H9 (cell line): ENCODE measurements at regions not wholly inside any gene's neighbourhood (a gene's known extent, or its start where the extent isn't known, plus 50 kb on each side); places are given as distances from the start of the nearest gene placed in this dataset.

ENCODE experiments used
- DNase-seq: peaks from one replicate; pipeline ENCODE4 v3.0.0-alpha.2; 2017
- H2AFZ ChIP-seq: one replicate; pipeline ENCODE4 v1.6.1; 2013; ENCODE audit warnings: mild to moderate bottlenecking, low read length, control low read depth, moderate library complexity
- H2AK5ac ChIP-seq: 2 replicates; pipeline ENCODE4 v1.6.1; 2013; ENCODE audit warnings: low read length, control low read depth, mixed read lengths; ENCODE audit not compliant: insufficient read length
- H2BK120ac ChIP-seq: one replicate; pipeline ENCODE4 v1.6.1; 2013; ENCODE audit warnings: low read depth, mild to moderate bottlenecking, low read length, control low read depth, inconsistent platforms; ENCODE audit not compliant: poor library complexity, severe bottlenecking
- H2BK12ac ChIP-seq: 2 replicates; pipeline ENCODE4 v1.6.1; 2013; ENCODE audit warnings: low read length, control low read depth, mixed read lengths, low read depth; ENCODE audit not compliant: insufficient read length
- H2BK15ac ChIP-seq: 2 replicates; pipeline ENCODE4 v1.6.1; 2013; ENCODE audit warnings: low read depth, low read length, control low read depth
- H2BK20ac ChIP-seq: one replicate; pipeline ENCODE4 v1.6.1; 2013; ENCODE audit warnings: low read depth, mild to moderate bottlenecking, low read length, control low read depth, inconsistent platforms; ENCODE audit not compliant: poor library complexity, severe bottlenecking
- H2BK5ac ChIP-seq: 2 replicates; pipeline ENCODE4 v1.6.1; 2013; ENCODE audit warnings: low read length, control low read depth, mixed read lengths; ENCODE audit not compliant: insufficient read length
- H3K14ac ChIP-seq: 2 replicates; pipeline ENCODE4 v1.6.1; 2013; ENCODE audit warnings: low read length, control low read depth; ENCODE audit not compliant: insufficient read depth
- H3K18ac ChIP-seq: 2 replicates; pipeline ENCODE4 v1.6.1; 2013; ENCODE audit warnings: low read depth, mild to moderate bottlenecking, mixed read lengths, low read length, control low read depth; ENCODE audit not compliant: insufficient read length
- H3K23ac ChIP-seq: 2 replicates; pipeline ENCODE4 v1.6.1; 2013; ENCODE audit warnings: low read length, control low read depth, mixed read lengths, low read depth; ENCODE audit not compliant: insufficient read length
- H3K23me2 ChIP-seq: 2 replicates; pipeline ENCODE4 v1.6.1; 2013; ENCODE audit warnings: low read depth, mild to moderate bottlenecking, mixed read lengths, low read length, control low read depth; ENCODE audit not compliant: insufficient read length, poor library complexity, severe bottlenecking
- H3K27ac ChIP-seq: 2 replicates; pipeline ENCODE4 v1.5.1; 2013; ENCODE audit warnings: low read length, control low read depth, mixed read lengths, low read depth; ENCODE audit not compliant: insufficient read length
- H3K27me3 ChIP-seq: 2 replicates; pipeline ENCODE4 v1.6.1; 2013; ENCODE audit warnings: low read length, control low read depth, inconsistent platforms; ENCODE audit not compliant: insufficient read depth
- H3K4ac ChIP-seq: 2 replicates; pipeline ENCODE4 v1.6.1; 2013; ENCODE audit warnings: low read depth, mild to moderate bottlenecking, control low read depth, inconsistent platforms, low read length, moderate library complexity
- H3K4me1 ChIP-seq: 2 replicates; pipeline ENCODE4 v1.6.1; 2013; ENCODE audit warnings: low read length, control low read depth, inconsistent platforms; ENCODE audit not compliant: insufficient read depth
- H3K4me2 ChIP-seq: 2 replicates; pipeline ENCODE4 v1.6.1; 2013; ENCODE audit warnings: low read length, control low read depth, mixed read lengths; ENCODE audit not compliant: insufficient read length, insufficient read depth
- H3K56ac ChIP-seq: 2 replicates; pipeline ENCODE4 v1.6.1; 2013; ENCODE audit warnings: low read depth, mild to moderate bottlenecking, mixed read lengths, low read length, control low read depth; ENCODE audit not compliant: insufficient read length
- H3K79me1 ChIP-seq: 2 replicates; pipeline ENCODE4 v1.6.1; 2013; ENCODE audit warnings: low read depth, mild to moderate bottlenecking, moderate library complexity, low read length, control low read depth, inconsistent platforms; ENCODE audit not compliant: insufficient read depth, poor library complexity, severe bottlenecking
- H3K79me2 ChIP-seq: 2 replicates; pipeline ENCODE4 v1.6.1; 2013; ENCODE audit warnings: low read length, control low read depth, inconsistent platforms; ENCODE audit not compliant: insufficient read depth
- H3K9ac ChIP-seq: 2 replicates; pipeline ENCODE4 v1.6.1; 2013; ENCODE audit warnings: low read length, control low read depth, mixed read lengths; ENCODE audit not compliant: insufficient read length; ENCODE audit errors: extremely low read depth
- H3K9me3 ChIP-seq: one replicate; pipeline ENCODE4 v1.6.1; 2013; ENCODE audit warnings: low read depth, low read length, inconsistent platforms; ENCODE audit not compliant: control insufficient read depth
- H3T11ph ChIP-seq: one replicate; pipeline ENCODE4 v1.6.1; 2013; ENCODE audit warnings: mild to moderate bottlenecking, low read length, control low read depth, inconsistent platforms
- H4K20me1 ChIP-seq: one replicate; pipeline ENCODE4 v1.6.1; 2013; ENCODE audit not compliant: control insufficient read depth, insufficient read length, insufficient read depth
- H4K5ac ChIP-seq: 2 replicates; pipeline ENCODE4 v1.6.1; 2013; ENCODE audit warnings: low read depth, mild to moderate bottlenecking, mixed read lengths, low read length, control low read depth; ENCODE audit not compliant: insufficient read length
- H4K8ac ChIP-seq: replicated peaks from 2 replicates; pipeline ENCODE4 v1.6.1; 2013; ENCODE audit warnings: low read length, control low read depth, mixed read lengths, low read depth; ENCODE audit not compliant: insufficient read length
- H4K91ac ChIP-seq: 2 replicates; pipeline ENCODE4 v1.6.1; 2013; ENCODE audit warnings: low read depth, mild to moderate bottlenecking, moderate library complexity, mixed read lengths, low read length, control low read depth; ENCODE audit not compliant: insufficient read length
- H3K27ac Mint-ChIP-seq, 3 experiments: 2 replicates in 2 of 3; 3 replicates in 1 of 3; pipeline ENCODE4 v1.8.0; 2020 to 2021; ENCODE audit warnings: mixed read lengths in 3 of 3, mild to moderate bottlenecking in 1 of 3, moderate library complexity in 1 of 3
- H3K27me3 Mint-ChIP-seq: 2 replicates; pipeline ENCODE4 v1.8.0; 2021; ENCODE audit warnings: low read depth, mild to moderate bottlenecking, moderate library complexity, mixed read lengths
- H3K36me3 Mint-ChIP-seq, 3 experiments: 2 replicates in 2 of 3; 3 replicates in 1 of 3; pipeline ENCODE4 v1.8.0; 2020 to 2021; ENCODE audit warnings: low read depth in 3 of 3, mixed read lengths in 3 of 3; ENCODE audit not compliant: insufficient read depth in 1 of 3
- H3K4me1 Mint-ChIP-seq, 2 experiments: 2 replicates each; pipeline ENCODE4 v1.8.0; 2020; ENCODE audit warnings: mixed read lengths in 2 of 2
- H3K4me3 Mint-ChIP-seq, 2 experiments: 2 replicates in 1 of 2; 3 replicates in 1 of 2; pipeline ENCODE4 v1.8.0; 2020 to 2021; ENCODE audit warnings: mild to moderate bottlenecking in 2 of 2, mixed read lengths in 2 of 2, moderate library complexity in 1 of 2
- H3K9me3 Mint-ChIP-seq, 2 experiments: 2 replicates in 1 of 2; 3 replicates in 1 of 2; pipeline ENCODE4 v1.8.0; 2020; ENCODE audit warnings: mild to moderate bottlenecking in 2 of 2, mixed read lengths in 2 of 2, moderate library complexity in 1 of 2
- WGBS: extraction: QIAGEN DNeasy Blood & Tissue Kit; methylation state at CpG from one replicate; pipeline ENCODE4 v1.1.7; 2013; ENCODE audit warnings: missing lambda C conversion rate, low lambda C conversion rate, mixed read lengths; ENCODE audit not compliant: insufficient read length; ENCODE audit errors: extremely low coverage; 5-methylcytosine and 5-hydroxymethylcytosine counted together
- TF ChIP-seq, protein P1 (sequence below): fragments of 200-600 bp; sonication (generic); conservative IDR thresholded peaks from 3 replicates; pipeline ENCODE4 v1.8.0; 2021; ENCODE audit warnings: antibody characterized with exemption, mild to moderate bottlenecking

DNA sequence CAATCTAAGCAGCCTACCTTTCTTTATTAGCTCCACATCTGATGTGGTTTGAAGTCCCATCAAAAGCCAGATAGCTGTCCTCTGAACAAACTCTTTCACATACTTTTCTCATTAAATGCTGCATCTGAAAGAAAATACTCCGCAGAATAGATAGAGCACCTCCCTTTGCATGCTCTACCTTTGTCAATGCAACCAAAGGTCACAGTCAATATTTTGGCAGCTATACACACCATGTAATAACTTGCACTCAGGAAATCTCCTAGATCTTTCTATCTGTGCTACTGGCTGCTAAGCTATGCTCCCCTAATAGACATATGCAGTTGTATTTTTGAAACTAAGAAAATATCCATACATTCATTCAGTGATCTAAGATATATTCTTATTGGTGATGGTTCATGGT lies 204.8 kb upstream of the ARRDC4 start:
- no peak overlapping the region for H3K18ac ChIP-seq
- H3K4me2 ChIP-seq, result no peak overlapping the region
- H4K8ac ChIP-seq, result no peak overlapping the region
- H2AK5ac ChIP-seq, result no peak overlapping the region
- Mint-ChIP-seq H3K4me1 (no peaks in the 10 kb centered on the region), H3K36me3 (no peaks in the 10 kb centered on the region; a peak in 1 of 7 replicates), H3K4me3 (no peak overlapping the region), H3K27me3 (peaks cover 8% of the 10 kb centered on the region), H3K27ac (no peak overlapping the region), H3K9me3 (no peaks in the 10 kb centered on the region; a peak in 1 of 5 replicates)
- TF ChIP-seq, protein P1, sequence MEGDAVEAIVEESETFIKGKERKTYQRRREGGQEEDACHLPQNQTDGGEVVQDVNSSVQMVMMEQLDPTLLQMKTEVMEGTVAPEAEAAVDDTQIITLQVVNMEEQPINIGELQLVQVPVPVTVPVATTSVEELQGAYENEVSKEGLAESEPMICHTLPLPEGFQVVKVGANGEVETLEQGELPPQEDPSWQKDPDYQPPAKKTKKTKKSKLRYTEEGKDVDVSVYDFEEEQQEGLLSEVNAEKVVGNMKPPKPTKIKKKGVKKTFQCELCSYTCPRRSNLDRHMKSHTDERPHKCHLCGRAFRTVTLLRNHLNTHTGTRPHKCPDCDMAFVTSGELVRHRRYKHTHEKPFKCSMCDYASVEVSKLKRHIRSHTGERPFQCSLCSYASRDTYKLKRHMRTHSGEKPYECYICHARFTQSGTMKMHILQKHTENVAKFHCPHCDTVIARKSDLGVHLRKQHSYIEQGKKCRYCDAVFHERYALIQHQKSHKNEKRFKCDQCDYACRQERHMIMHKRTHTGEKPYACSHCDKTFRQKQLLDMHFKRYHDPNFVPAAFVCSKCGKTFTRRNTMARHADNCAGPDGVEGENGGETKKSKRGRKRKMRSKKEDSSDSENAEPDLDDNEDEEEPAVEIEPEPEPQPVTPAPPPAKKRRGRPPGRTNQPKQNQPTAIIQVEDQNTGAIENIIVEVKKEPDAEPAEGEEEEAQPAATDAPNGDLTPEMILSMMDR, result no peak
- H3K14ac ChIP-seq, result no peak overlapping the region
- no peak overlapping the region for H2BK12ac ChIP-seq
- H3K56ac ChIP-seq, result no peak overlapping the region
- no peak overlapping the region for H3K4ac ChIP-seq
- no peaks in the 10 kb centered on the region for H3K23me2 ChIP-seq
- no peak overlapping the region for H3K27ac ChIP-seq
- no peak overlapping the region for H2BK120ac ChIP-seq
- H4K20me1 ChIP-seq, result no peaks in the 10 kb centered on the region
- no peaks in the 10 kb centered on the region for H3K27me3 ChIP-seq
- H3K79me1 ChIP-seq, result no peaks in the 10 kb centered on the region
- H3K79me2 ChIP-seq, result no peaks in the 10 kb centered on the region
- H2BK15ac ChIP-seq, result no peak overlapping the region
- WGBS, result no CpG with 5 or more reads among the region's 1 CpG
- no peak overlapping the region for H2BK5ac ChIP-seq
- no peak overlapping the region for H4K5ac ChIP-seq
- no peaks in the 10 kb centered on the region for H3K9me3 ChIP-seq
- H2AFZ ChIP-seq, result no peak overlapping the region
- no peak overlapping the region for H3K23ac ChIP-seq
- no peak overlapping the region for H2BK20ac ChIP-seq
- DNase-seq, result no peak
- no peak overlapping the region for H3K9ac ChIP-seq
- no peak overlapping the region for H3T11ph ChIP-seq
- no peak overlapping the region for H4K91ac ChIP-seq
- H3K4me1 ChIP-seq, result no peaks in the 10 kb centered on the region
